HL-60/S4 (cell line): ENCODE measurements at regions not wholly inside any gene's neighbourhood (a gene's known extent, or its start where the extent isn't known, plus 50 kb on each side); places are given as distances from the start of the nearest gene placed in this dataset.

Source experiments
- in situ Hi-C: fragments of 300-500 bp; cut with MboI; formaldehyde crosslinking; loops from 2 replicates; pipeline ENCODE4 v1.14.3; 2022; ENCODE audit warnings: low sequenced_read_pairs

GRCh38 chr2:16466133-16466820 is 199.4 kb downstream of the CYRIA start:
- in situ Hi-C loops, result no loop called here

GRCh38 chr2:16464641-16465040 is 201.0 kb downstream of the CYRIA start:
- in situ Hi-C loops, result no loop called here

GRCh38 chr2:16462958-16463357 is 202.7 kb downstream of the CYRIA start:
- in situ Hi-C loops, result no loop called here

GRCh38 chr2:16461672-16462071 is 204.0 kb downstream of the CYRIA start:
- in situ Hi-C loops, result no loop called here

GRCh38 chr2:16459606-16460005 is 206.0 kb downstream of the CYRIA start:
- in situ Hi-C loops, result no loop called here

- in situ Hi-C loops, result no loop called here
These were observed 211.0 kb downstream of the CYRIA start for GRCh38 chr2:16454621-16455020.

GRCh38 chr2:16452123-16452522 is 213.5 kb downstream of the CYRIA start:
- in situ Hi-C loops, result no loop called here

GRCh38 chr2:16446706-16447105 is 218.9 kb downstream of the CYRIA start:
- in situ Hi-C loops, result no loop called here

- in situ Hi-C loops, result no loop called here
These were observed 222.7 kb downstream of the CYRIA start for GRCh38 chr2:16442971-16443370.

GRCh38 chr2:16441431-16441830 is 224.2 kb downstream of the CYRIA start:
- in situ Hi-C loops, result no loop called here

- in situ Hi-C loops, result no loop called here
These were observed 224.7 kb downstream of the CYRIA start for GRCh38 chr2:16440898-16441297.

GRCh38 chr2:16438613-16439321 is 226.9 kb downstream of the CYRIA start:
- in situ Hi-C loops, result no loop called here

- in situ Hi-C loops, result no loop called here
These were observed 228.4 kb downstream of the CYRIA start for GRCh38 chr2:16437189-16437588.

- in situ Hi-C loops, result no loop called here
These were observed 231.2 kb downstream of the CYRIA start for GRCh38 chr2:16434393-16434792.

GRCh38 chr2:16430846-16431245 is 234.8 kb downstream of the CYRIA start:
- in situ Hi-C loops, result no loop called here

GRCh38 chr2:16429431-16430145 is 236.0 kb downstream of the CYRIA start:
- in situ Hi-C loops, result no loop called here

- in situ Hi-C loops, result no loop called here
These were observed 236.6 kb downstream of the CYRIA start for GRCh38 chr2:16429002-16429401.

- in situ Hi-C loops, result no loop called here
These were observed 239.9 kb downstream of the CYRIA start for GRCh38 chr2:16425462-16426336.

GRCh38 chr2:16420421-16420820 is 245.2 kb downstream of the CYRIA start:
- in situ Hi-C loops, result no loop called here

GRCh38 chr2:16417726-16418125 is 247.9 kb downstream of the CYRIA start:
- in situ Hi-C loops, result no loop called here

GRCh38 chr2:16416651-16417050 is 249.0 kb downstream of the CYRIA start:
- in situ Hi-C loops, result no loop called here
